Femur (tissue), 1 donor: ENCODE measurements at regions not wholly inside any gene's neighbourhood (a gene's known extent, or its start where the extent isn't known, plus 50 kb on each side); places are given as distances from the start of the nearest gene placed in this dataset.
"Not testable (repeated sequence)": the region's sequence is repeated elsewhere in the genome, so short reads cannot be mapped to it uniquely, and the experiment has no call there.

ENCODE experiments used
- DNase-seq: peaks from one replicate; pipeline ENCODE4 v3.0.0-alpha.2; 2017

GRCh38 chr16:88165040-88165544 is 213.9 kb downstream of the BANP start:
- DNase-seq: peak; percentile 5

- DNase-seq: peak; percentile 17
Measured at GRCh38 chr16:88165683-88166082, 214.4 kb downstream of the BANP start.

- DNase-seq: peak; percentile 20
Measured at GRCh38 chr16:88166209-88166773, 215.1 kb downstream of the BANP start.

GRCh38 chr16:88167798-88168556 is 214.8 kb upstream of the ZNF469 start:
- DNase-seq: peak; percentile 23

- peak; percentile 12 for DNase-seq
Measured at GRCh38 chr16:88168557-88168949, 214.2 kb upstream of the ZNF469 start.

- DNase-seq: peak; percentile 8
Measured at GRCh38 chr16:88169136-88169830, 213.5 kb upstream of the ZNF469 start.

GRCh38 chr16:88169831-88170165 is 213.0 kb upstream of the ZNF469 start:
- DNase-seq: peak; percentile 12

GRCh38 chr16:88170528-88170991 is 212.2 kb upstream of the ZNF469 start:
- peak; percentile 8 for DNase-seq

- peak; percentile 3 for DNase-seq
Measured at GRCh38 chr16:88171126-88171525, 211.6 kb upstream of the ZNF469 start.

- not testable (repeated sequence) for DNase-seq
Measured at GRCh38 chr16:88176184-88176583, 206.6 kb upstream of the ZNF469 start.

- DNase-seq: peak; percentile 3
Measured at GRCh38 chr16:88176591-88177180, 206.1 kb upstream of the ZNF469 start.

GRCh38 chr16:88178251-88178650 is 204.5 kb upstream of the ZNF469 start:
- not testable (repeated sequence) for DNase-seq

GRCh38 chr16:88178896-88179295 is 203.9 kb upstream of the ZNF469 start:
- peak; percentile 4 for DNase-seq

- DNase-seq: peak; percentile 14
Measured at GRCh38 chr16:88182967-88183881, 199.5 kb upstream of the ZNF469 start.

- DNase-seq: peak; percentile 21
Measured at GRCh38 chr16:88184053-88184452, 198.7 kb upstream of the ZNF469 start.

- DNase-seq: peak; percentile 23
Measured at GRCh38 chr16:88184566-88185355, 198.0 kb upstream of the ZNF469 start.

GRCh38 chr16:88185406-88185805 is 197.4 kb upstream of the ZNF469 start:
- not testable (repeated sequence) for DNase-seq

GRCh38 chr16:88185976-88186888 is 196.5 kb upstream of the ZNF469 start:
- peak; percentile 86 for DNase-seq

GRCh38 chr16:88186889-88187870 is 195.6 kb upstream of the ZNF469 start:
- DNase-seq: not testable (repeated sequence)
